T-helper 1 cell (primary cell): ENCODE measurements at regions not wholly inside any gene's neighbourhood (a gene's known extent, or its start where the extent isn't known, plus 50 kb on each side); places are given as distances from the start of the nearest gene placed in this dataset.

Experiments
- DNase-seq, 5 donors: peaks; one replicate each; pipeline ENCODE4 v3.0.0-alpha.2; 2012 to 2020

GRCh38 chr21:38165466-38166172, 91.2 kb upstream of the KCNJ15 start:
- DNase-seq: no peak

DNA sequence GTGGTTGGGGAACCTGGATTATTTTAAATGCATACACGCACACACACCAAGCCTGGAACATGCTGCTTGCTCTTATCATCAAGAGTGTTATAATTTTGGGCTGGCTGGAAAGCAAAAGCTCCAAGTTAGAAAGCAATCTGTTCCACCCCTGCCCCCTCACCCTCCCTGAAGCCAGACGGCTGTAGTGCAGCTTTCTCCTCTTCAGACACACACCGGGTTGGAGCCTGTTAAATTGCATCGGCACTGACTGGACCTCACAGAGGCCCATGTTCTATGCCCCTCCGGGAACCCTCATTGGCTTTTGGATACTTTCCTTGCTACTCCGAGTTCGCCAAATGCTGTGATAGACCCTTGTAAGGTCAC, 90.6 kb upstream of the KCNJ15 start:
- no peak for DNase-seq

DNA sequence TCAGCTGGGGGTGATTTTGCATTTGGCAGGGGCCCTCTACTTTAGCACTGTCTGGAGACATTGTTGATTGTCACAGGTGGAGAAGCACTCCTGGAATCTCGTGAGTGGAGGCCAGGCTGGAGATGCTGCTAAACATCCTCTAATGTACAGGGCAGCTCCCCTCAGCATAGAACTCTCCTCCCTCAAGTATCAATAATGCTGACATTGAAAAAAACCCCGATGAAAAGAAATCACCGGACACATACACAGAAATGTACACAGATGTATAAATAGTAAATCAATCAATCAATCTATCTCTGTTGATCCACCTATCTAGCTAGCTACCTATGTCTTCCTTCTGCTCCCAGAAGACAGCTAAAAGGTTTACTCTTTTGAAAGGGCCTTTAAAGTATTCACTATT, 89.4 kb upstream of the KCNJ15 start:
- no peak for DNase-seq

- no peak for DNase-seq
Observed at GRCh38 chr21:38170283-38170682, 86.5 kb upstream of the KCNJ15 start.

DNA sequence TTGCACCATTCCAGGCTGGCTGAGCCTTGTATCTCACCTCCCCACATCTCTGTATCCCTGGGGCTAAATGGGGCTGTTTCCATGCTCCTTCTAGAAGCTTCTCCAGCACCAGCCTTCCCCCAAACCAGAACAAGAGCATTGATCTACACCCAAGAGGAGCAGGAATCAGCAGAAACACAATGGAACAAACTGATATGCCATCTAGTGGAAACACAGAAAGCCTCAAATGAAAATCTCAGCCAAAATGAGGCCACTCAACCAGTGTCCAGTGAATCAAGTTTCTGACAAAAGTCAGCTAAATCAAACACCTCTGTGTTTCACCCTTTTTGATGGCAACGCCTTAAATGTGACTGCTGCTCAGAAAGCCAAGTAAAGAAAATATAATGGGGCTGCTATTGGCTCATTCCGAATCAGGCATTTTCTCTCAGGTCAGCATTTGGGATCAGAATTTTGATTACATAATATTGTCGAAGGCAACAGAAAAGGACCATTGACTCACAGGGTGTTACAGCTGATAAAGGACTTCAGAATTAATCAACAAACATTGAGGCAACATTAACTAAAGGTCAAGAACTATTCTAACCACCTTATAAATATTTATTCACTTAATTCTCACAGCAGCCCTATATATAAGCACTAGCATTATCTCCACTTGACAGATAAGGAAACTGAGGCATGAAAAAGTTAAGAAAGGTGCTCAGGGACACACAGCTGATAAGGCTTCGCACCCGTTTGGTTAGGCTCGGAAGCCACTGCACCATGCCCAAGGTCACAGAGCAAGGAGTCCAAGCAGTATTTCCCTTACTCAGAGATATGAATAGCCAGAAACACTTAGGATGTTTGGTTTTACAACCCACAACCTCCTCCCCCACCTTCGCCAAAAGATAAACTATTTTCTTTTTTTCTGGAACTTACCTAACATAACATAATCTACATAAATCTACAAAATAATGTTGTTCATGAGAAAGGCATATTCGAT, 85.8 kb upstream of the KCNJ15 start:
- no peak for DNase-seq

DNA sequence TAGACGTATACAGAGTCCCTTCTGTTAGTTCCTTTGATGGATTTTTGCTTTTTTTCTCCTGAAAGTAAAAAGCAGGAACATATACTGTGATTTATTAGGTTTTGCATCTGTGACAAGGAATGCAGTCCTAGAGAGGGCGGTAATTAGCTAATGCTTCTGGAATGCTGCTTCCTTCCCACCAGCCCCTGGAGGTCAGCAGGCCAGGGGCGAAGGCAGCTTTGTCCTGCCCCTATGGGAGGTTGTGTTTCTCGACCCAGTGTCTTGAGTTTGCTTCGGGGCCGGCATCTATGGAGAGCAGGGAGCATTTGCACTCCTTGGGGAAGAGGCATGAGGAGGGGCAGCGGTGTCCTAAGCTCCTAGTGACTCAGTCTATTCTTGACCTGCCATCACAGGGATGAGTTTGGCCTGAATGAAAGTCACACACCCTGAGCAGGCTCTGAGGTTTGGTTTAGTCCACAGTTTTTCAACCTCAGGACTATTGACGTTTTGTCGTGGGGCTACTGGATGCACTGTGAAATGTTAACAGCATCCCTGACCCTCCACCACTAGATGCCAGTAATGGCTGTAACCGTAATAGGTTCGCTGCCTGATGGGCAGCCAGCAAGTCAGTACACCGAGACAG, 85.0 kb upstream of the KCNJ15 start:
- no peak for DNase-seq

- DNase-seq: no peak
Observed at GRCh38 chr21:38173276-38174035, 83.3 kb upstream of the KCNJ15 start.

DNA sequence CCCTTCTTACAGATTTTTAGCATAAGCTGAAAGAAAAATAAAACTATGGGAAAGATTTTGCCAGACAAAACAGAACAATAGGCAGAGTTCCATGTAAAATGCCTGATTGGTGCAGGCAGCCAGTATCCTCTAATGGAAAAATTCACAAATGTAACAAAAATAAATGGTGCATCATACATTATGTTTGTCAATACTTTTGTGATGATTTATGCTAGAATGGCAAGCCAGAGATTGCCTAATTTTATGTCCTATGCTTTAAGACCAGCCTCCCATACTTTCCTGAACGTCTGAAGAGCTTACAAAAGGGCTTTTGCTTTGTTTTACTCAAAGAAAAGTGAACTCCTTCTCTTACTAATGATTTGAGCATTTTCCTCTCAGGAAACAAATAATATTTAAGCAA, 81.5 kb upstream of the KCNJ15 start:
- no peak for DNase-seq

- no peak for DNase-seq
Observed at GRCh38 chr21:38177919-38178652, 78.7 kb upstream of the KCNJ15 start.

- no peak for DNase-seq
Observed at GRCh38 chr21:38178653-38179470, 77.9 kb upstream of the KCNJ15 start.

DNA sequence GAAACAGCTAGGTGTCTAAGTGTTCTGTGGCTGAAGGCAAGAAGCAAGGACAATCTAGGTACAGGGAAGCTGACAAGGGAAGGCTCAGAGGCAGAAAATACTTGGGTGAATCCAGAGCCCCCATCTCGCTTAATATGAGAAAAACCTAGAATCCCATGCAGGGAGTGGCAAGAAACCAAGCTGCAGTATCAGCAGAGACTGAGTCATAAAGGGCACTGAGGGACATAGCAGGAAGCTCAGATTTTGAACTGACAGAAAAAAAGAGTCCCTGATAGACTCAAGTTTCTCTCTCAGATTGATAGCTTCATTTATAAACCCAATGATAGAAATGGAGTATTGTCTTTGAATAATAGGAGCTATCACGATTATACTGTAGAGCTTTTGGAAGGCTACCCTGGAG, 77.3 kb upstream of the KCNJ15 start:
- DNase-seq: no peak

- no peak for DNase-seq
Observed at GRCh38 chr21:38181096-38181495, 75.7 kb upstream of the KCNJ15 start.

DNA sequence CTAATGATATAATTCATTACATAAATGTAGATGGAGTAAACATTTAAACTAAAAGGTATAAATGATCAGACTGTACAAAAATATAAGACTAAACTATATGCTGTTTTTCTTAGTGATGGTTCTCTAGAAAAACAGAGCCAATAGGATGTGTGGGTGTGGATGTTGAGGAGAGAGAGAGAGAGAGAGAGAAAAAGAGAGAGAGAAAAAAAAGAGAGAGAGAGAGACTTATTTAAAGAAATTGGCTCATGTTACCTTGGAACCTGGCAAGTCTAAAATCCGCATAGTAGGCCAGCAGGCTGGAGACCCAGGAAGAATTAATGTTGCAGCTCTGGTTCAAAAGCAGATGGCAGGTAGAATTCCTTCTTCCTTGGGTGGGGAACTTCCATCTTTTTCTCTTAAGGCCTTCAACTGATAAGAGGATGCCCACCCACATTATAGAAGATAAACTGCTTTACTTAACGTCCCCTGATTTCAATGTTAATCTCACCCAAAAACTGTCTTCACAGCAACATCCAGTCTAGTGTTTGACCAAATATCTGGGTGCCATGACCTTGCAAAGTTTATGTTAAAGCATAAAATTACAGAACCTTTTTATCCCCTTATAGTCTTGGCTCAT, 74.3 kb upstream of the KCNJ15 start:
- no peak for DNase-seq

- no peak for DNase-seq
Observed at GRCh38 chr21:38183961-38184360, 72.8 kb upstream of the KCNJ15 start.

DNA sequence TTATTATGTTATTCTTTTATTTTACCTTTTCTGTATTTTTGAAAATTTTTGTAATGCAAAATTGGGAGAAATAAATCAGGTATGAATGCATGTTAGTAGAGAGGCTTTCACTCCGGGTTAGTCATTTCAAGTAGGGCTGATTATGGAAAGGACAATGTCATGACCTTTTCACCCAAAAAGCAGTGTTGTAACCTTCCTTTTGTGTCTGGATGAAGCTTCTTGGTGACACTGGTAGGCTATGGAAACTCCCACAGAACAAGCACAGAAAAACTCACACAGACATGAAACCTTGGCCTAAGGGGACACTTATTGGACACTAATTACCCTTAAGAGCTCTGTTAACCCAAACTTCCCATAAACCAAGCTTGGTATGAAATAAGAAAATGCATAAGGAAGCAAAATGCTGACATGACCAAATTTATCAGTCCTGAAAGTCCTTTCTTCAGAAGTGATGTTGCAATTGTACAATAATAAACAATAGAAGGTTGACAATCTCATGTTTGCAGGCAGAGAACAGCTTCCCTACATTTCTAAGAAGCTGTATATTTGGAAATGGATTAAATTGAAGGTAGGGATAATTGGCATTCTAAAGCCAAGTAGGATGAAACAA, 70.0 kb upstream of the KCNJ15 start:
- DNase-seq: no peak

GRCh38 chr21:38188037-38188436, 68.8 kb upstream of the KCNJ15 start:
- DNase-seq: no peak

DNA sequence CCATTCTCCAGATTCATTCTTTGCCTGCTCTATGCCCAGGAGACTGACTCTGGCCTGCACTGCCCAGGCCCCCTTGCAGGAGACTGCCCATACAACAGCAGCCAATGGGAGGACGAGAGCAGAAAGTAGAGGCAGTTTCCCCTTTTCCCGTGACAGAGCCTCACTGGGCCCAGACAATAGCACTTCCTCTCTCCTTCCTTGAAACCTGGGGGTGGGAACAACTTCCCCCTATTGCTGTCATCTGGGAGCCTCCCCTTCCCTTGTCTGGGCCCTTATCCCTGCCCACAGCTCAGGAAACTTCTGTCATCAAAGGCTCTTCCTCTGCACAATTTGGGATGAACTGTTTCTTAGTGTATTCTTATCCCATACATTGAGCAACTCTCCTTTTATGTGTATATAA, 60.8 kb upstream of the KCNJ15 start:
- DNase-seq: no peak

DNA sequence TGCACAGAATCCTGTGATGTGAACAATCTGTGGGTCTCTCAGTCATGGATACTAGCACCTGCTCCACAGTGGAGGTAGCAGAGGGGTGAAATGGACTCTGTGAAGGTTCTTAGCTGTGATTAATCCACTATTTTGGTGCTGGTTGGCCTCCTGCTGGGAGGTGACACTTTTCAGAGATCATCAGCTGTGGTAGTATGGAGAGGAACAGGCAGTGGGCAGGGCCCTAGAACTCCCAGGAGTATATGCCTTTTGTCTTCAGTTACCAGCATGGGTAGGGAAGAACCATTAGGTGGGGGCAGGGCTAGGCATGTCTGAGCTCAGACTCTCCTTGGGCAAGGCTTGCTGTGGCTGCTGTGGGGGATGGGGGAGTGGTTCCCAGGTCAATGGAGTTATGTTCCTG, 54.0 kb upstream of the KCNJ15 start:
- DNase-seq: no peak

DNA sequence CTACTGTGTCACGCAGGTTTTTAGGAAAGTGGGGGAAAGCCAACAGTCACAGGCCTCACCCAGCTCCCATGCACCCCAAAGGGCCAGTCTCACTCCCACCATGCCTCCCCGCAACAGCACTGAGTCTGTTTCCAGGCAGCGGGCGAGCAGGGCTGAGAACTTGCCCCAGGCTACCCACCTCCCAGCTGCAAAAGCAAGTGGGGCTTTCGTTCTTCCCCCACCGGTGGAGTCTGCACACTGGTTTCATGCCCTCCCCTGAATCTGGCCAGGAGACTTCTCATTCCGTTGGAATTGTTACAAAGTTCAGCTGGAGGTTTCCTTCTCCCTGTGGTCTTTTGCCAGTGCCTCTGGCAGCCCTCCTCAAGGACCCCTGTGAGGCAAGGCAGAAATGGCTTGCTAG, 53.6 kb upstream of the KCNJ15 start:
- no peak for DNase-seq

DNA sequence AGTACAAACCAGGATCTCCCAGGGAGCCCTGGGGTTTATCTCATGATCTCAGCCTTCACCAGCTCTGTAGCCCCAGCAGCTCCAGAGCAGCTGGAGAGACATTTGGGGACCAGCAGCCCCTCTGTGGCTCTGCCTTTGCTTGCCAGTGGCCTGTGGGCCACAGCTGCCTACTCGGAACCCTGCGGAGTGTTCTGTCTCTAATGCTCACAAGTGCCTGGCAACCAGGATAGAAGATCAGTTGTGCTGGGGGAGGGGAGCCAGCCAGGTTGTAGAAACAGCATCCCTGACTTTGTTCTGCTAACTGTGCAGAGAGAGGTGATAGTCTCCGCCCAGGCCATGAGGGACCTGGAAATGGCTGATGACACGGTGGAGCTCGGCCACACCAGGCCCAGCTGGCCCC, 50.9 kb upstream of the KCNJ15 start:
- DNase-seq: no peak
